ENCODE measurements at regions not wholly inside any gene's neighbourhood (a gene's known extent, or its start where the extent isn't known, plus 50 kb on each side); places are given as distances from the start of the nearest gene placed in this dataset.

DNA sequence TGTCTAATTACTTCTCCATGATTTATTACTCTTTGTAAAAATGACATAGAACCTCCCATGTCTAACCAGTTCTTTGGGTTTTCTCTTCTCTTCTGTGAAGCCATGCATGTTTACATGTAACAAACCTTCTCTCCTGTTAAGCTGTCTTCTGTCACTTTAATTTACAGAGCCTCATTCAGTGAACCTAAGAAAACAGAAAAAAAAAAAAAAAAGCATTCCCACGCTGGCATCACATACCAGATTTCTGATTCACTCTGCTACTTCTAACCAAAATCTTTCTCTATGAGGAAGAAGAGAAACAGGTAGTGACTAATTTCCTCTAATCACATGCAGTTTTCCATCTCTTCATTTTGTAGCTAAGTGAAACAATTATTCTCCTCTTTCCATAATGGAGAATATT lies 141.4 kb upstream of the CXADR start:
- TF ChIP-seq EZH2 (IDR thresholded peaks at IDR 0.05; ENCODE audit: borderline replicate concordance, low read depth, low read length, poor library complexity, severe bottlenecking), result no peak
- TF ChIP-seq, protein P1, sequence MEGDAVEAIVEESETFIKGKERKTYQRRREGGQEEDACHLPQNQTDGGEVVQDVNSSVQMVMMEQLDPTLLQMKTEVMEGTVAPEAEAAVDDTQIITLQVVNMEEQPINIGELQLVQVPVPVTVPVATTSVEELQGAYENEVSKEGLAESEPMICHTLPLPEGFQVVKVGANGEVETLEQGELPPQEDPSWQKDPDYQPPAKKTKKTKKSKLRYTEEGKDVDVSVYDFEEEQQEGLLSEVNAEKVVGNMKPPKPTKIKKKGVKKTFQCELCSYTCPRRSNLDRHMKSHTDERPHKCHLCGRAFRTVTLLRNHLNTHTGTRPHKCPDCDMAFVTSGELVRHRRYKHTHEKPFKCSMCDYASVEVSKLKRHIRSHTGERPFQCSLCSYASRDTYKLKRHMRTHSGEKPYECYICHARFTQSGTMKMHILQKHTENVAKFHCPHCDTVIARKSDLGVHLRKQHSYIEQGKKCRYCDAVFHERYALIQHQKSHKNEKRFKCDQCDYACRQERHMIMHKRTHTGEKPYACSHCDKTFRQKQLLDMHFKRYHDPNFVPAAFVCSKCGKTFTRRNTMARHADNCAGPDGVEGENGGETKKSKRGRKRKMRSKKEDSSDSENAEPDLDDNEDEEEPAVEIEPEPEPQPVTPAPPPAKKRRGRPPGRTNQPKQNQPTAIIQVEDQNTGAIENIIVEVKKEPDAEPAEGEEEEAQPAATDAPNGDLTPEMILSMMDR (conservative IDR thresholded peaks at IDR 0.05; ENCODE audit: low read depth, low read length), result no peak

All from A673 (cell line).